ENCODE measurements at regions not wholly inside any gene's neighbourhood (a gene's known extent, or its start where the extent isn't known, plus 50 kb on each side); places are given as distances from the start of the nearest gene placed in this dataset.

GRCh38 chr12:128170181-128170580 lies 96.8 kb upstream of the TMEM132C start (continued):
- TF ChIP-seq REST (IDR thresholded peaks at IDR 0.05; ENCODE audit: unreplicated experiment) = no peak
- TF ChIP-seq EZH2phosphoT487 (IDR thresholded peaks at IDR 0.05; ENCODE audit: unreplicated experiment) = no peak
- no peak for TF ChIP-seq CREB1 (CRISPR knock-in tag; IDR thresholded peaks at IDR 0.05; ENCODE audit: low read depth)

GRCh38 chr12:128178565-128178964 lies 88.4 kb upstream of the TMEM132C start:
- Histone ChIP-seq H2AFZ (no peak overlapping the region), H3K27me3 (ENCODE audit: insufficient read depth) (no peaks in the 10 kb centered on the region), H3K36me3 (ENCODE audit: insufficient read depth) (peaks cover 4% of the 10 kb centered on the region), H3K27ac (ENCODE audit: low read depth) (no peak overlapping the region), H3K4me1 (ENCODE audit: insufficient read depth) (no peaks in the 10 kb centered on the region), H3K4me2 (no peak overlapping the region), H4K20me1 (replicated peaks; ENCODE audit: insufficient read depth) (no peaks in the 10 kb centered on the region), H3K4me3 (no peak overlapping the region), H3K9me2 (ENCODE audit: insufficient read depth) (no peaks in the 10 kb centered on the region), H3F3A (replicated peaks; ENCODE audit: low read depth) (no peaks in the 10 kb centered on the region), H3K79me2 (replicated peaks; ENCODE audit: insufficient read depth) (no peaks in the 10 kb centered on the region)
- Mint-ChIP-seq H3K4me1 (no peaks in the 10 kb centered on the region), H3K27me3 (ENCODE audit: insufficient read depth, low read depth, poor library complexity) (peaks cover 9% of the 10 kb centered on the region), H3K36me3 (ENCODE audit: low read depth) (peaks cover 34% of the 10 kb centered on the region), H3K4me3 (no peak overlapping the region), H3K9me3 (peaks cover 80% of the 10 kb centered on the region), H3K27ac (no peak overlapping the region)
- DNase-seq (ENCODE audit: low spot score) (no peak), ATAC-seq (no peak)
- TF ChIP-seq ZNF114 (CRISPR knock-in tag; IDR thresholded peaks at IDR 0.05) = no peak
- TF ChIP-seq ZNF331 (CRISPR knock-in tag; IDR thresholded peaks at IDR 0.05; ENCODE audit: low read depth) = no peak
- no peak for TF ChIP-seq NANOG (IDR thresholded peaks at IDR 0.05; ENCODE audit: borderline replicate concordance)
- TF ChIP-seq ETS1 (IDR thresholded peaks at IDR 0.05) = no peak
- no peak for TF ChIP-seq EZH2 (IDR thresholded peaks at IDR 0.05; ENCODE audit: low read depth, unreplicated experiment)
- TF ChIP-seq CTCF (conservative IDR thresholded peaks at IDR 0.05; ENCODE audit: low read depth in 2 of 2) = no peak
- TF ChIP-seq POLR2AphosphoS5 (IDR thresholded peaks at IDR 0.05; ENCODE audit: low read depth) = no peak
- no peak for TF ChIP-seq EZH2phosphoT487 (IDR thresholded peaks at IDR 0.05; ENCODE audit: unreplicated experiment)
- no peak for TF ChIP-seq CREB1 (CRISPR knock-in tag; IDR thresholded peaks at IDR 0.05; ENCODE audit: low read depth)
- no peak for TF ChIP-seq REST (IDR thresholded peaks at IDR 0.05; ENCODE audit: unreplicated experiment)
- TF ChIP-seq STAT1 (IDR thresholded peaks at IDR 0.05; ENCODE audit: unreplicated experiment) = no peak
- TF ChIP-seq JUNB (IDR thresholded peaks at IDR 0.05; ENCODE audit: unreplicated experiment) = no peak
